Transverse colon (tissue), 4 donors: ENCODE measurements at regions not wholly inside any gene's neighbourhood (a gene's known extent, or its start where the extent isn't known, plus 50 kb on each side); places are given as distances from the start of the nearest gene placed in this dataset.
"Not testable (repeated sequence)": the region's sequence is repeated elsewhere in the genome, so short reads cannot be mapped to it uniquely, and the experiment has no call there.

Source experiments
- DNase-seq: peaks from one replicate; pipeline ENCODE4 v3.0.0-alpha.2; 2019
- H3K27ac ChIP-seq, 4 donors: fragments of 200-600 bp; sonication (generic); 2 replicates each; pipeline ENCODE4 v1.5.1; 2016 to 2018; ENCODE audit warnings: inconsistent platforms in 4 of 4
- H3K27me3 ChIP-seq: fragments of 200-600 bp; sonication (generic); 2 replicates; pipeline ENCODE4 v1.5.1; 2017; ENCODE audit warnings: inconsistent platforms
- H3K36me3 ChIP-seq, 4 donors: fragments of 200-600 bp; sonication (generic); 2 replicates each; pipeline ENCODE4 v1.5.1; 2017 to 2019; ENCODE audit warnings: inconsistent platforms in 4 of 4
- H3K4me1 ChIP-seq, 4 donors: fragments of 200-600 bp; sonication (generic); 2 replicates each; pipeline ENCODE4 v1.5.1; 2017 to 2020; ENCODE audit warnings: inconsistent platforms in 4 of 4
- H3K4me3 ChIP-seq, 4 donors: fragments of 200-600 bp; sonication (generic); 1 replicate in 1 of 4; 2 replicates in 3 of 4; pipeline versions ENCODE4 v1.5.1 to v1.6.1; 2017 to 2019; ENCODE audit warnings: inconsistent platforms in 4 of 4
- H3K9me3 ChIP-seq, 2 donors: fragments of 200-600 bp; sonication (generic); 2 replicates each; pipeline ENCODE4 v1.5.1; 2017 to 2019; ENCODE audit warnings: inconsistent platforms in 2 of 2
- EP300 ChIP-seq: sonication (generic); formaldehyde crosslinking; IDR thresholded peaks from one replicate; pipeline ENCODE4 v1.6.1; 2017; ENCODE audit warnings: antibody characterized with exemption, low read depth
- POLR2A ChIP-seq: fragments of 450-650 bp; IDR thresholded peaks from one replicate; pipeline ENCODE4 v1.6.1; 2016; ENCODE audit warnings: antibody characterized with exemption, mild to moderate bottlenecking, moderate library complexity
- POLR2AphosphoS5 ChIP-seq, 3 donors: sonication (generic); formaldehyde crosslinking; IDR thresholded peaks; one replicate each; pipeline ENCODE4 v1.6.1; 2016; ENCODE audit warnings: antibody characterized with exemption in 3 of 3
- WGBS, 2 donors: methylation state at CpG; one replicate each; pipeline ENCODE4 v1.1.5; 2018; ENCODE audit warnings: low coverage in 1 of 2; 5-methylcytosine and 5-hydroxymethylcytosine counted together
- in situ Hi-C, 4 donors: fragments of 200-750 bp; cut with MboI; loops; one replicate each; pipeline versions ENCODE4 v1.15.0 to v1.15.1; 2017; ENCODE audit warnings: low sequenced_read_pairs in 3 of 4, low pct_ligation_motif_present in 1 of 4, low pct_unique_long_range_greater_than_20kb in 1 of 4
- intact Hi-C: fragments of 100-400 bp; cut with DNase I; formaldehyde crosslinking; loops from one replicate; pipeline ENCODE4 v1.15.1; 2023; ENCODE audit warnings: low total_unique reads
- TF ChIP-seq, protein P1 (sequence below), 5 experiments: fragments of 200-600 bp in 3 of 5; fragments of 450-650 bp in 2 of 5; sonication (generic) in 3 of 5; IDR thresholded peaks; 1 replicate in 2 of 5; 2 replicates in 3 of 5; pipeline ENCODE4 v1.5.1; 2016 to 2017; ENCODE audit warnings: antibody characterized with exemption in 5 of 5, inconsistent platforms in 3 of 5, mild to moderate bottlenecking in 2 of 5, moderate library complexity in 1 of 5

DNA sequence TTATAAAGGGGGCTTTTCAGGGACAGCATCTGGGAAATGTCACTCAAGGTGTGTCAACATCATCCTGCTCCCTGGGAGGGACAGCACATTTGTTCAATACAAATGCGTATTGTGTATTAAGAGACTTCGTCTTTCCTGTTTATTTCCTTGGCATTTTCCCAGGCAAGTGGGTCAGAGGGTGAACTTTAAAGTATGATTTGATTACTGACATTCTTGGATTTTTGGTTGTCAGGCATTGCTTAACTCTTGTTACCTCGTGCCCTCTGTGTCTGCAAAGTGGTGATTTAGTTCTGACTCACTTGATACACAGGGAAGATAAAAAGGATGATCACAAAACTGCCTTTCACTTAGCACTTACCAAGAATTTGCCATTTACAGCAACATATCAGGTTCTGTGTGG lies 292.7 kb downstream of the SUCLA2 start:
- in situ Hi-C loops, result no loop called here
- Histone ChIP-seq H3K36me3 (no peaks in the 10 kb centered on the region), H3K9me3 (no peaks in the 10 kb centered on the region), H3K4me3 (no peak overlapping the region), H3K27ac (no peak overlapping the region), H3K4me1 (no peaks in the 10 kb centered on the region), H3K27me3 (no peaks in the 10 kb centered on the region)
- intact Hi-C loops, result no loop called here
- DNase-seq, result no peak
- 28 to 39% methylated on average over 3 of the region's 3 CpGs for WGBS, 2 donors
- TF ChIP-seq, protein P1, sequence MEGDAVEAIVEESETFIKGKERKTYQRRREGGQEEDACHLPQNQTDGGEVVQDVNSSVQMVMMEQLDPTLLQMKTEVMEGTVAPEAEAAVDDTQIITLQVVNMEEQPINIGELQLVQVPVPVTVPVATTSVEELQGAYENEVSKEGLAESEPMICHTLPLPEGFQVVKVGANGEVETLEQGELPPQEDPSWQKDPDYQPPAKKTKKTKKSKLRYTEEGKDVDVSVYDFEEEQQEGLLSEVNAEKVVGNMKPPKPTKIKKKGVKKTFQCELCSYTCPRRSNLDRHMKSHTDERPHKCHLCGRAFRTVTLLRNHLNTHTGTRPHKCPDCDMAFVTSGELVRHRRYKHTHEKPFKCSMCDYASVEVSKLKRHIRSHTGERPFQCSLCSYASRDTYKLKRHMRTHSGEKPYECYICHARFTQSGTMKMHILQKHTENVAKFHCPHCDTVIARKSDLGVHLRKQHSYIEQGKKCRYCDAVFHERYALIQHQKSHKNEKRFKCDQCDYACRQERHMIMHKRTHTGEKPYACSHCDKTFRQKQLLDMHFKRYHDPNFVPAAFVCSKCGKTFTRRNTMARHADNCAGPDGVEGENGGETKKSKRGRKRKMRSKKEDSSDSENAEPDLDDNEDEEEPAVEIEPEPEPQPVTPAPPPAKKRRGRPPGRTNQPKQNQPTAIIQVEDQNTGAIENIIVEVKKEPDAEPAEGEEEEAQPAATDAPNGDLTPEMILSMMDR (IDR thresholded peaks at IDR 0.05), result no peak
- TF ChIP-seq EP300, result no peak
- TF ChIP-seq POLR2A, result no peak
- no peak for TF ChIP-seq POLR2AphosphoS5 (IDR thresholded peaks at IDR 0.05)

DNA sequence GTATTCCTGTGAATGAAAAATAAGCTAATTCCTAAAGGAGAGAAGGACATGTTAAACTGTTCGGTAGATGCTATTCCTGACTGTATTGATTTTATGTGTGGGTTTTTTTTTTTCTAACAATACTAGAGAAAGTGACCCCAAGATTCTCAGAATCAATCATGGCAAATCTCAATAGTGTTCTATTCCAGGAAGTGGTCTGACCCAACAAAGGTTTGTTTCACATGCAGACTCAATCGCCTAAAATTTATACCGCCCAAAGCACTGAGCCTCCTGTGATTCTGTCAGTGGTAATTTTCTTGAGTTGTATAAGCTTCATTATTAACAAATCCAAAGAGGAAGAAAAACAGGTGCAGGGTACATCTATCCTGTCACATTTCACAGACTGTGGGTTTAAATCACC lies 293.7 kb downstream of the SUCLA2 start:
- TF ChIP-seq POLR2A, result no peak
- TF ChIP-seq, protein P1 (IDR thresholded peaks at IDR 0.05), result no peak
- no peak for TF ChIP-seq EP300
- TF ChIP-seq POLR2AphosphoS5 (IDR thresholded peaks at IDR 0.05), result no peak
- Histone ChIP-seq H3K9me3 (no peaks in the 10 kb centered on the region), H3K27me3 (no peaks in the 10 kb centered on the region), H3K4me3 (no peak overlapping the region), H3K4me1 (no peaks in the 10 kb centered on the region), H3K36me3 (no peaks in the 10 kb centered on the region), H3K27ac (no peak overlapping the region)
- intact Hi-C loops (no loop called here), in situ Hi-C loops (no loop called here)
- WGBS, 2 donors, result 55 to 85% methylated on average over 3 of the region's 3 CpGs
- DNase-seq, result no peak

DNA sequence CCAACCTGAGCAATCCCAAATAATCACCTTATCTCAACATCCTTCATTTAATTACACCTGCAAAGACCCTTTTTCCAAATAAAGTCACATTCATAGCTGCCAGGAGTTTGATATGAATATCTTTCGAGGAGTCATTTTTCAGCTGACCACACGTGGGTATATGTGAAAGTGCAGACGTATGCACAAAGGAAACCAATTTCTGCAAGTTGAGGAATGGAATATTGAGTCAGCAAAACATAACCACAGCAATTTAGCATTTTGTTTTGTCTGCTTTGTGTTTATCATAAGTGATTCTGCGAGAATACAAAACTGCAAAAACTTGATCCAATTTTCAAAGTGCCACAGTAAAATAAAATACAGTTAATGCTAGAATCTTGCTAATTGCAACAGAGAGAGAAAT lies 295.9 kb downstream of the SUCLA2 start:
- DNase-seq, result no peak
- Histone ChIP-seq H3K4me1 (no peaks in the 10 kb centered on the region), H3K36me3 (no peaks in the 10 kb centered on the region), H3K27ac (no peak overlapping the region), H3K27me3 (no peaks in the 10 kb centered on the region), H3K9me3 (no peaks in the 10 kb centered on the region), H3K4me3 (no peak overlapping the region)
- intact Hi-C loops, result no loop called here
- no peak for TF ChIP-seq POLR2A
- TF ChIP-seq POLR2AphosphoS5 (IDR thresholded peaks at IDR 0.05), result no peak
- TF ChIP-seq, protein P1 (IDR thresholded peaks at IDR 0.05), result no peak
- TF ChIP-seq EP300, result no peak
- in situ Hi-C loops, result no loop called here
- WGBS, 2 donors, result 62 to 77% methylated on average over 4 of the region's 4 CpGs

DNA sequence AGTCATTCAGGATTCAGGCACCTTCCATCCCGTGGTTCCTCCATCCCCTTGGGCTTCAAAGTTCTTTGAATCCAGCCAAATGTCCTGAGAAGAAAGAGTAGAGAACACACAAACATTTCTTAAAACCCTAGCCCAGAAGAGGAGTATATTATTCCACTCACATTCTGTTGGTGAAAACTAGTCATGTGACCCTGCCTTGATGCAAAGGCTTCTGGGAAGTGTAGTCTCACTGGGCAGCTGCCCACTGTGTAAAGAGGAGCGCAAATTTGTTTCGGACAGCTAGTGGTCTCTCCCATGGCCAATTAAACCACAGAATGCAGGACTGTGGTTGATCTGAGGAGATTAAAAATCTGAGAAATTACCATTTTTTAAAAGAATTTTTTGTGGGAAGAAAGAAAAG lies 304.4 kb downstream of the SUCLA2 start:
- intact Hi-C loops, result no loop called here
- H3K27ac ChIP-seq, result no peak overlapping the region
- 72 to 81% methylated on average over 3 of the region's 3 CpGs for WGBS, 2 donors
- H3K4me3 ChIP-seq, result no peak overlapping the region
- no peaks in the 10 kb centered on the region for H3K36me3 ChIP-seq
- in situ Hi-C loops, result no loop called here
- no peaks in the 10 kb centered on the region for H3K27me3 ChIP-seq
- H3K9me3 ChIP-seq, result no peaks in the 10 kb centered on the region
- no peak for TF ChIP-seq POLR2A
- TF ChIP-seq EP300, result no peak
- TF ChIP-seq POLR2AphosphoS5 (IDR thresholded peaks at IDR 0.05), result no peak
- no peaks in the 10 kb centered on the region for H3K4me1 ChIP-seq
- no peak for DNase-seq

DNA sequence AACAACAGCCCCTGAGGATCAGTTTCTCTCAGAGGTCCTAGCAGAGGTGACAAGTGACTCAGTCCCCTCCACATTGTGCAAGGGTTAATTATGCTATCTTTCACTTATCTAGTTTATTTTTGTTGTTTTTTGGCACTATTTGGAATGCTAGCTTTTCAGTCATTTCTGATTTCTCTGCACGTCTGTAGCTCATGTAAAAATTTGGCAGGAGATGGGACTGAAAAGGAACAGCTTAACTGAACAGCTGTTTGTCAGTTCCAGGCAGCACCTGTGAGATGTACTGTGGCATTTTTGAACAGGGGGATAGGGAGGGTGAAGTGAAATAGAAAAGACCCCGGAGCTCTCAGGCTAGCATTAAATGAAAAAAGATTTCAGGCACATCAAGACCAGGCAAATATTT lies 313.5 kb downstream of the SUCLA2 start:
- Histone ChIP-seq H3K4me1 (no peaks in the 10 kb centered on the region), H3K4me3 (no peak overlapping the region), H3K36me3 (no peaks in the 10 kb centered on the region), H3K9me3 (no peaks in the 10 kb centered on the region), H3K27me3 (no peaks in the 10 kb centered on the region), H3K27ac (no peak overlapping the region)
- intact Hi-C loops, result no loop called here
- no peak for TF ChIP-seq EP300
- TF ChIP-seq, protein P1 (IDR thresholded peaks at IDR 0.05), result no peak
- TF ChIP-seq POLR2AphosphoS5 (IDR thresholded peaks at IDR 0.05), result no peak
- no peak for TF ChIP-seq POLR2A
- 51 to 71% methylated on average over 1 to 2 of the region's 2 CpGs for WGBS, 2 donors
- DNase-seq, result no peak
- in situ Hi-C loops, result no loop called here

DNA sequence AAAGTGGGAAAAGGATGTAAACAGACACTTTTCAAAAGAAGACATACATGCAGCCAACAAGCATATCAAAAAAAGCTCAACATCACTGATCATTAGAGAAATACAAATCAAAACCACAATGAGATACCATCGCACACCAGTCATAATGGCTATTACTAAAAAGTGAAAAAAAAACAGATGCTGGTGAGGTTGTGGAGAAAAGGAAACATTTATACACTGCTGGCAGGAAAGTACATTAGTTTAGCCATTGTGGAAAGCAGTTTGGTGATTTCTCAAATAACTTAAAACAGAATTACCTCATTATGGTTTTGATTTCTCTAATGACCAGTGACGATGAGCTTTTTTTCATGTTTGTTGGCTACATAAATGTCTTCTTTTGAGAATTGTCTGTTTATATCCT lies 315.9 kb downstream of the SUCLA2 start:
- in situ Hi-C loops, H3K27me3 ChIP-seq, H3K27ac ChIP-seq, H3K4me1 ChIP-seq, H3K36me3 ChIP-seq, H3K9me3 ChIP-seq, H3K4me3 ChIP-seq, DNase-seq, intact Hi-C loops: not testable (repeated sequence)
- 86 to 92% methylated on average over 2 of the region's 2 CpGs for WGBS, 2 donors
